Kidney (tissue), 13 donors: ENCODE measurements at regions not wholly inside any gene's neighbourhood (a gene's known extent, or its start where the extent isn't known, plus 50 kb on each side); places are given as distances from the start of the nearest gene placed in this dataset.
A peak's percentile ranks its signal among the peaks of the same experiment; 100 is the strongest.

Experiments
- DNase-seq, 5 donors: peaks; one replicate each; pipeline ENCODE4 v3.0.0-alpha.2; 2013 to 2020
- FAIRE-seq: peaks from 2 replicates; lab custom pipeline; 2012; peaks lifted over from hg19 to GRCh38; lab: Jason Lieb, UNC
- H3K27ac ChIP-seq, 2 donors: one replicate each; pipeline ENCODE4 v1.7.0; 2013; ENCODE audit warnings: low read depth in 2 of 2, low read length in 2 of 2, inconsistent platforms in 1 of 2
- H3K27me3 ChIP-seq: one replicate; pipeline ENCODE4 v1.7.1; 2013; ENCODE audit warnings: low read length, inconsistent platforms; ENCODE audit not compliant: control insufficient read depth, insufficient read depth
- H3K36me3 ChIP-seq, 3 donors: one replicate each; pipeline versions ENCODE4 v1.7.0 to v1.7.1; 2013; ENCODE audit warnings: low read length in 3 of 3, control low read depth in 1 of 3, inconsistent platforms in 1 of 3; ENCODE audit not compliant: insufficient read depth in 3 of 3, control insufficient read depth in 2 of 3
- H3K4me1 ChIP-seq, 3 donors: one replicate each; pipeline versions ENCODE4 v1.7.0 to v1.7.1; 2013; ENCODE audit warnings: low read length in 3 of 3, inconsistent platforms in 1 of 3, low read depth in 1 of 3; ENCODE audit not compliant: control insufficient read depth in 2 of 3, insufficient read depth in 2 of 3
- H3K4me3 ChIP-seq, 3 donors: one replicate each; pipeline versions ENCODE4 v1.7.0 to v1.8.1; 2013; ENCODE audit warnings: low read length in 3 of 3, control low read depth in 1 of 3, inconsistent platforms in 1 of 3
- H3K9ac ChIP-seq, 3 donors: one replicate each; pipeline versions ENCODE4 v1.7.0 to v1.7.1; 2013; ENCODE audit warnings: low read length in 3 of 3, control low read depth in 1 of 3, inconsistent platforms in 1 of 3
- H3K9me3 ChIP-seq, 3 donors: one replicate each; pipeline versions ENCODE4 v1.7.0 to v1.7.1; 2013; ENCODE audit warnings: low read length in 3 of 3, control low read depth in 1 of 3, inconsistent platforms in 1 of 3; ENCODE audit not compliant: control insufficient read depth in 2 of 3, insufficient read depth in 1 of 3
- CTCF ChIP-seq: IDR thresholded peaks from 3 replicates; pipeline ENCODE4 v1.5.1; 2012; ENCODE audit warnings: mild to moderate bottlenecking, moderate library complexity, borderline replicate concordance; ENCODE audit not compliant: insufficient read depth; ENCODE audit errors: extremely low read depth
- intact Hi-C: fragments of 100-400 bp; cut with DNase I; formaldehyde crosslinking; loops from one replicate; pipeline ENCODE4 v1.11.1; 2022
- donor health status: control.
- donor health status: control.
- donor health status: control.
- donor health status: control.
- donor health status: control.
- donor health status: DM: yes; HTN: yes; CAD: no.
- donor health status: Normal renal cell carcinoma (clear cell type).

- no peak overlapping the region for H3K4me3 ChIP-seq
- no peak overlapping the region for H3K27ac ChIP-seq
- no peak overlapping the region for H3K9ac ChIP-seq
- DNase-seq, result no peak
- no peaks in the 10 kb centered on the region for H3K36me3 ChIP-seq
- H3K4me1 ChIP-seq, result no peaks in the 10 kb centered on the region
- TF ChIP-seq CTCF, result no peak
- no peaks in the 10 kb centered on the region for H3K27me3 ChIP-seq
- H3K9me3 ChIP-seq, result no peaks in the 10 kb centered on the region
- intact Hi-C loops, result no loop called here
- FAIRE-seq, result no peak
Measured at GRCh38 chr7:118306771-118307170, 82.3 kb downstream of the ANKRD7 start.

- Histone ChIP-seq H3K4me1 (no peaks in the 10 kb centered on the region), H3K9me3 (no peaks in the 10 kb centered on the region), H3K27ac (no peak overlapping the region), H3K9ac (no peak overlapping the region), H3K36me3 (no peaks in the 10 kb centered on the region), H3K27me3 (no peaks in the 10 kb centered on the region), H3K4me3 (no peak overlapping the region)
- TF ChIP-seq CTCF, result no peak
- no peak for FAIRE-seq
- DNase-seq, result no peak
- intact Hi-C loops, result no loop called here
Measured at GRCh38 chr7:118311121-118311836, 86.8 kb downstream of the ANKRD7 start.

GRCh38 chr7:118312051-118312450 is 87.5 kb downstream of the ANKRD7 start:
- FAIRE-seq, result no peak
- no peak for TF ChIP-seq CTCF
- Histone ChIP-seq H3K27ac (no peak overlapping the region), H3K36me3 (no peaks in the 10 kb centered on the region), H3K4me3 (no peak overlapping the region), H3K9ac (no peak overlapping the region), H3K27me3 (no peaks in the 10 kb centered on the region), H3K9me3 (no peaks in the 10 kb centered on the region), H3K4me1 (no peaks in the 10 kb centered on the region)
- intact Hi-C loops, result no loop called here
- DNase-seq, result peak in 1 of 5 donors; percentile 2

GRCh38 chr7:118312966-118313365 is 88.5 kb downstream of the ANKRD7 start:
- Histone ChIP-seq H3K4me3 (no peak overlapping the region), H3K9me3 (no peaks in the 10 kb centered on the region), H3K36me3 (no peaks in the 10 kb centered on the region), H3K27ac (no peak overlapping the region), H3K9ac (no peak overlapping the region), H3K27me3 (no peaks in the 10 kb centered on the region), H3K4me1 (no peaks in the 10 kb centered on the region)
- DNase-seq (no peak), FAIRE-seq (no peak)
- TF ChIP-seq CTCF, result no peak
- intact Hi-C loops, result no loop called here
